ENCODE measurements at regions not wholly inside any gene's neighbourhood (a gene's known extent, or its start where the extent isn't known, plus 50 kb on each side); places are given as distances from the start of the nearest gene placed in this dataset.

DNA sequence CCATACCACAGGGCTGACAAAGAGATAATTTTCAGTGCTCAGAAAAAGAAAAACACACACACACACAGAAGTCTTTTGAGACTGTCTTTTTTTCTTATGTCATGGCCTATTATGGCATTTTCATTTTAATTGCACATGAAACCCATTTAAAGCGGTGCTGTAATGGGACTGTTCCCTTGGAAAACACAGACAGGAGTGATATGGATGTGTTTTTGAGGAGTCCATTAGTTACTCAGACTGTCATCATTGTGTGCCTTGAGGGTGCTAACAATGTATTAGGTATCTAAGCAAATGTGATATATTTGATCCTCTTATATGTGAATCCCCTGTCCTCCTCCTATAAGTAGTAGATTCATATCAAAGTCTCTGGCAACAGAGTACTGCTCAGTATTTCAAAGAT, 642.0 kb upstream of the WWC1 start:
- no peak for DNase-seq (ENCODE audit: low read depth)

DNA sequence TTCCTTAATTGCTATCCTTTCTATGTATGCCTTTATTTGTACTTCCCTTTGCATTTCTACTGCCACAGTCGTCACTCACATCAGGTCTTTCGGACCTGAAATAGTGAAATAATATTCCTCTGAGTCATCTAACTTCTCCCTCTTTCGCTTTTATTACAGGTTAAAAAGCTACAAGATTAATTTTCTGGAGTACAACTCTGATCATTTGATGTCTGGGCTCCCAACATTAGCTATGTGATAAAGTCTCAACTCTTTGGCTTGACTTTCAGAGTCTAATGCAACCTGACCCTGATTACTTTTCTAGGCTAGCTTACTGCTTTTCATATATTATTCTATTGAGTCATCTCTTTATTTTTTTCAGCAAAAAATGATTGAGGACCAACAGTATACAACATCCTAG, 638.8 kb upstream of the WWC1 start:
- DNase-seq (ENCODE audit: low read depth): no peak

DNA sequence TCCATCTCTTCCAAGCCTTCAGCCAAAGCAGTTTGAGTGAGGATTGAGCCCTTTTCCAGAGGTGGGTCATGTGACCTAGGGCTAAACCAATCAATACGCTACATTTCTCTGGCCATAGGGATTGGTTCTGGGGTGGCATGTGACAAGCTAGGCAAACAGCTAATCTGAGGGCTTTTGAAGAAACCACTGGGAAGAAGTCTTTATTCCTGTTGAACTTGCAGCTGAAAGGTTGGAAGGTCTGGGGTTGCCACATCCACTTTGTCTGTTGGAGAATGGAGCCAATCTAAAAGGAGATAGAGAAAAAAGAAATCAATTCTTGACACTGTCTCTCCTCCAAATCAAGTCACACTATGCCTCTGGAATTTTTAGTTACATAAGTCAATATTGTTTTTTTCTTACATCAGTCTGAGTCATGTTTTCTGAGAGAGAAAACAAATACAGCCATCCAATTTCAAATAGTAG, 637.8 kb upstream of the WWC1 start:
- DNase-seq (ENCODE audit: low read depth): no peak

DNA sequence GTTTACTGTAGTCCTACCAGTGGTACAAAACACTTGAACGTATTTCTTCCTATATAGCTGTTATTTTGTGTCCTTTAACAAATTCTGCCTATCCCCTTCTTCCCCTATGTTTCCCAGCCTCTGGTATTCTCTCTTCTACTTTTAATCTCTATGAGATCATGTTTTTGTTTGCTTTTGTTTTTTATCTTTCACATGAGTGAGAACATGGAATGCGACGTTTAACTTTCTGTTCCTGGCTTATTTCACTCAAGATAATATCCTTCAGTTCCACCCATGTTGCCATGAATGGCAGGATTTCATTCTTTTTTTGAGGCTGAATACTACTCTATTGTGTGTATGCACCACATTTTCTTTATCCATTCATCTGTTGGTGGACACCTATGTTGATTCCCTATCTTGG, 634.4 kb upstream of the WWC1 start:
- no peak for DNase-seq (ENCODE audit: low read depth)

DNA sequence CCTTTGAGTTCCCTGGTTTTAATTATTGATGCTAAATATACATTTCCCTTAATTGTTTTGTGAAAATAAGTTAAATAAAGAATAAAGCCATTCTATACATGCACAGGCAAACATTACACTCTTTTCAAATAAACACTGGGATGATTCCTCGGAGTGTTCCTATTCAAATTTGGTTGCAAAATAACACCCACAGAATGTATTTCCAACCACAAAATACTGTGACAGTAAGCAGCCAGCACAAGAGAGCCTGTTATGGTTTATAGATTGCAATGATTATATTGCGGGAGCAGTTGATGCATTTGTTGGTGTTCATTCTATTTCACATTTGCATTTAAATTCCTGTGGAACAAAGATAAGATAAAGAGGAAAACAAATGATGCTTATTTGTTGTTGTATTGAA, 632.6 kb upstream of the WWC1 start:
- no peak for DNase-seq (ENCODE audit: low read depth)

DNA sequence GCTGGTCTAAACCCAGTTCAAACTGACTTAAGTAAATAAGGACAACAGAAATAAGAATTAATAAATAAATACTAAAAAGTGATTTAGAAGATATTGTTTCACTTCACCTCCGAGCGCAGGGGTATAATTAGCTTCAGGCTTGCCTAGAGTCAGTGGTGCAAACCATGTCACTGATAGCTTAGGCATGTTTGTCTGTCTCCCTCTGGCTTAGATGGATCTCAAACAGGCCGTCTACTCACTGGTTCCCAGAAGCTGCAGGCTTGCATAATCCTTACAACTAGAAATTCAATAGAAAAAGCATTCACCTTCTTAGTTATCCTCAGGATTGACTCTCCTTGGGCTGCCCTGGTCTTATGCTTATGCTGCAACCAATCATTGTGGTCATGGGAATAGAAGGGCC, 629.8 kb upstream of the WWC1 start:
- DNase-seq (ENCODE audit: low read depth): no peak

DNA sequence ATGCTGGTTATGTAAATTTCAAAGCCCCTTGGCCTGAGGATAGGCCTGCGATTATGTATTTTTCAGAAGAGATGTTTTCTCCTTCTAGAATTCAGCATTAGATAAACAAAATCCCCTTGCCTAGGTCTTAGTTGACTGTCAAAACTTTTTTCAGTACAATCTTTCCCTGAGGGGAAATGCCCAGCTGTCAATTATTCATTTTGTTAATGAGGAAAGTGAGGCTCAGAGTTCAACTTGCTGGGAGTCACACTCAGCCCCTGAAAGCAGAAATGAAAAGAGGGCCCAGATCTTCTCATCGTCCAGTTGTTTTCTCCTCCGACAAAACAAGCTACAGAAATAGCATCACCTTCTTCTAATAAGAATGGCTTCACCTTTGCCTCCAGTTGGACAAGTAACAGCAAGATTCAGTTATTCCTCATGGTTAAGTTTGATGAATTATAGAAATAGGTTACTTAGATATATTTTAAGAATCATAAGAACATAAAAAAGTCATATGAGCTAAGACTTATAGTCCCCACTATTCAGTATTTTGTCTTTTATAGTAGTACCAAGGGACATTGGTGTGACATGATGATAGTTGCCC, 627.1 kb upstream of the WWC1 start:
- no peak for DNase-seq (ENCODE audit: low read depth)

DNA sequence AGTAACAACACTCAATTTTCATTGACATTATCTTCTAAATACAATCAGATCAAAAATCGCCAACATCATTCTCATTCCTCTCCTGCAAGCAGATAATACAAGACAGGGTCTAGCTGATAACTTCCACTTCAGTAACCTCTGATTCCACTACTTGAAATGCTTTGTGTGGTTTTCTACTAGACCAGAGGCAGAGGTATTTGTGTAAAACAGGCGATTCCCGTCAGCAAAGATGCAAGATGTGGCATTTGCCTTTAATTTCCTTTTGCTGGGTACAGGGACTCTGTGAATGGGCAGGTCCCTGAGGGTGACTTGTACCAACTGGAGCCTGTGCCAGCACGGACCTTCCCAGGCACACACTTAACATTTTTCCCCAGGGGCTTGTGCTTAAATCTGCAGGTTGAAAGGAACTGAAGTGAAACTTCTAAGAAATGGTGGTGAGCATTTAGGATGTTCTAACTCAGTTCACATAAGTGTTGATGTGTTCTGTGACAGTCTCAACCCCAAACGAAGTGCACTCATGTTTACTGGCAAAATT, 625.5 kb upstream of the WWC1 start:
- no peak for DNase-seq (ENCODE audit: low read depth)

DNA sequence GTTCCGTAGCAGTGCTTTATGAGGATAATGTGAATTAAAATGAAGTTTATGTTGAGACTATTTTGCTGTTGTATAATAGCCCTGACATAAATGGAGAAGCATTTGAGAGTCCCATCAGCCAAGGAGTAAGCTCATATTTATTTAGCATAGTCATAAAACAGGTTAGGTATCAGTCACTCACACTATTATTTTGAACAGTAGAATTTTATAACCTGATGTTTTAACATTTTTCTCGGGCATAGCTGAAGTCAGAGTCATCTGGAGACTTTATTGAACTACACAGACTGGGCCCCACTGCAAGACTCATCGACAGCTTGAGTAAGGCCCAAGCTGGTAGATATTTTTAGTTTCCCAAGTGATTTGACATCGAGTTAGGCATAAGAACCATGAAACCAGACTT, 620.3 kb upstream of the WWC1 start:
- DNase-seq (ENCODE audit: low read depth): peak; percentile 52

DNA sequence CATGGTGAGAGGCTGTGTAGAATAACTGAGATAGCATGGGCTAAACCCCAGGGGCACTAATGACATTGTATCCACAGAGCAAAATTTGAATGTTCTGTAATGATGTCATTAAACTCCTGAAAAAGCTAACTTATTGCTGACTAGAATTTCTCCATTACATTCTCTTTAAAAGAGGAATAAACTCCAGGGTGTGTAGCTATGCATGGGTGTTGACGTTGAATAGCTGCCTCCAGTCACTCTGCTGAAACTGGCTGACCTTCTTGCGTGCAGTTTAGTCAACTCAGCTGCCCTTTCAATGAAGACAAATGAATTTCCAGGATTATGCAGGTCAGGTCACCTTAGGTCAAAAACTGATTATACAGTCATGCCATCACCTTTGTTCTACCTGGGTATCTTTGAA, 617.5 kb upstream of the WWC1 start:
- no peak for DNase-seq (ENCODE audit: low read depth)

DNA sequence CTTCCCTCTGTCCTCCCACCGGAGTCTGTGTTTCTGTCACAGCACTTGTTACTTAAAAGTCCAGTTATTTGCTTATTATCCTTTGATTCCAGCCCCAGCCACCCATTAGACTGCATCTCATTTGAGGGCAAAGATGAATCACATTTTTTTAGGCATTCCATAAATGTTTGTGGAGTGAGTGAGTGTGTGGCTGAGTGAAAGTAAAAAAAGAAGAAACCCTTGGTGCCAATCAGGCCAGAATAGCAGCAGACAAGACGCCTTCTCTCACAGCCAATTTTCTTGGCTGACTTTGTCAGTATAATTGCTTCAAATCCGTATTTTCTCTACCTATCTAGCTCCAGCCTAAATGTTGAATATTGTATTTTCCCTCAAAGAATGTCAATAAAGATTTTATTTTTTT, 613.0 kb upstream of the WWC1 start:
- no peak for DNase-seq (ENCODE audit: low read depth)

DNA sequence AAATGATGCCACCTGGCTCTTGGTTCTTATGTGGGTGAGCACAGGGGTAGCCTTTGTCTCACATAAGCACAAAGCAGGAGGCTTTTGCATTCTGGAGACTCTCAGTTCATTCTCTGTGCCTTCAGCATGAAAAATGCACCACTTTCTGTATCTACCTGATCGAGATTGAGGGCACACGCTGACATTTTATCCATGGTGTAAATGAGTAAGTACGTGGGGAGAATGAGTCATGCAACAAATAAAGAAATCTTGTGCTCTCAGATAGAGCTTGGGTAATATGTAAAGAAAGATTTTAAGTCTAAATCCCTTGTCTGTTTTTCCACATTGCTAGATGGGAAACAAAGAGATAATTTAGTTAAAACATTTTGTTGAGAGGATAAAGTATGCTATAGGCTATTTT, 607.2 kb upstream of the WWC1 start:
- no peak for DNase-seq (ENCODE audit: low read depth)

DNA sequence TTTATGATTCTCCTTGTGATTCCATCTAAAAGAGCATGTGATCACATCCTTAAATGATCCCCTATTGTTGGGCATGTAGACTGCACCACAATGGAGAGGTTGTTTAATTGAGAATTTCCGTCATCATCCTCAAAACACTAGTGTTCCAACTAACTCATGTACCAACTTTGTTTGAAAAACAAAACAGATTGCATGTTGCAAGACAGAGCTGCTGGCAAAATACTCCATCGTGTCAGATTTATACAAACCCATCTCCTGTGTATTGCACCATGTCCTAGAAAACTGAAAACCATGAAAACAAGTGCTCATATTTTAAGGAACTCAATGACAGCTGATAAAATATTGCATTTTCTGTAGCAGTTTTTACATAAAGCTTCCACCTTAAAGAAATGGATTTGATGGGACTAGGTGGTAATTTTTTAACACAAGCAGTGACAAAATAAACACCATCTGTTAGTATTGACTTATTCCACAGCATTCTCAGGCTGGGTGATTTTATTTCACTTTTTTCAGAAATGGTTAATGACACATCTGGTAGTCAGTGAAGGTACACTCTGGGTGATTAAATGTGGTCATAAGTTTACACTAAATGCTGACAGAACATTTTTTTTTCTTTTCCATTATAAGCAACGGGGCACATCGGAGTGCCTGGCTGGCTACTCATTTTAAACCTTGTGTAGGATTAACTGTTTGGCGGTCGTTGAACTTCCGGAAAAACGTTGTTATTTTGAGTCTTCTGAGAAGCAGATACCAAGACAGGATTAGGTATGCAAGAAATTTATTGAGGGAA, 602.9 kb upstream of the WWC1 start:
- peak; percentile 55 for DNase-seq (ENCODE audit: low read depth)

DNA sequence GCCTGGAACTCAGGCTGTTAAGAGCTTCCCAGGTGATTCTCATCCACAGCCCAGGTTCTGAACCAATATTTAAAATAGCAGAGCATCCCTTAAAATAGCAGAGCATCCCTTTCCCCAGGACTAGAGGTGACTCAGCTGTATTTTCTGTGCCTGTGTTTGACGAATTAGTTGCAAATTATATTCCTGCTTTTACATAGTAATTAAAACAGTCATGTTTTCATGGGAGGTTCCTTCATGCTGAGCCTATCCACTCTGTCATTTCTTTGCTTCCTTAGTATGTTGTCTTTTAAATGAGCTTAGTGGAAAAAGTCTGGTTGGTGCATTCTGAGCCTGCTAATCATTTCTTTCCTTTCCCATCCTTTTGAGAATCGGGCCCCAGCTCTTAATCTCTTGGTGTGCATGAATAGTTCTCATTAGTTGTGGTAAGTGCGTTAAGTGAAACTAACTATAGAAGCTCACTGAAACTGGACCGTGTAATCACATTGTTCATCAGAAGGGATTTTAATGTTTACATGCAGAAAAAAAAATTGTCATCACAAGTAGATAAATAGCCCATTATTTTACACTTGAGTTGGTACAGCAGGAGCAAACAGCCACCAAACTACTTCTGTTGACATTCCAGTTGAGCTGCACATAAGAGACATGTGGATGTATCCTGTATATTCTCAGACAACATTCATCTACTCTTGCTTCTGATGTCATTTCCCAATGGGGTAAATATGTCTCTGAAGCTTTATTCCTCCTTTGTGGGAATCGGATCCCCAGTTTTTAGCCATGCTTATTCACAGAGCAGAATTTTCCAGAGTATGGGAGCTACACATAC, 596.9 kb upstream of the WWC1 start:
- no peak for DNase-seq (ENCODE audit: low read depth)

DNA sequence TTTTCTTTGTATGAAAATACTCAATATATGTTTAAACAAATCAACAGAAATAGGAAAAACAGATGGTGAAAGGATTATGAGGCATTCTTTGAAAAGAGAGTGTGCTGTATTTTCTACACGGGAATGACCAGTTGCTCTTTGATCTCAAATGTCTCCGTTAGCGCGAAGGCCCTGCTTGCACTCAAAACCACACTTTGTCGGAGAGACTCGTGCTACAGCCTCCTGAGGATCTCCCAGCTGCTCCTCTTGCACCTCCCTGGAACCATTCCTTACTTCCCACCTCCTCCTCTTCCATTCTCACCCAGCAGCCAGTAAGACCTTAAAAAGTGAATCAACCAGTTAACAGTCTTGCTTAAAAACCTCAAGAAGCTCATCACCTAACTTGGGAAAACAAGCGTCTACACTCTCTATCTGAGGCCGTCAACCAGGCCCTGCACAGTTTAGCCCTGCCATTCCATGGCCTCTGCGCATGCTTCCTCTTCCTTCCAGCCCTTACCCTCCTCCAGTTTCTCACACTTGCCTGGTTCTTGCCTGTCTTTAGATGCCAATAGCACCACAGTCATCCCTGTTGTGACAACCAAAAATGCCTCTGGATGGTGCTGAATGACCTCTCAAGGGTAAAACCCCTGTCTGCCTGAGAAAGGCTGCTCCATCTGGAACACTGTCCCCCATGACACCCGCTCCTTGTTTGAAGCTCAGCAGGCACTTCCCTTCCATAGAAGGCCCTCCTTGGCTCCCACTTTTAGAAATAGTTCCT, 594.7 kb upstream of the WWC1 start:
- DNase-seq (ENCODE audit: low read depth): no peak

DNA sequence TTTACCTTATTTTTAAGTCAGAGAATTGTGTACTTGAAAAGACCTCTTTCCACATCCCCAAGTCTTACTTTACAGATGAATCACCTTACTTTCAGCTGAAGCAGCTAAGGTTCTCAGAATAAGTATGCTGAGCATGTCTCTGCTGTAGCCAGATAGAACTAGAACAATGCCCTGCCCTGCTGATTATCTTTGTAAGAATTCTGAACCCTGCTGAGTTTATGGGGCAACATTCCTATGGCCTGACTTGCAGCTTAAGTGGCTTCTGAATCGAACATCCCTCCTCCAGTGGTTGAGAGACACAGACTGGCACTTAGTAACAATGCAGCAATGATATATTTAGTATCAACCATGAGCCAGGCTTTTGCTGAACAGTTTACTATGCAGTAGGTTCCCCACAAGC, 592.0 kb upstream of the WWC1 start:
- peak; percentile 97 for DNase-seq (ENCODE audit: low read depth)

DNA sequence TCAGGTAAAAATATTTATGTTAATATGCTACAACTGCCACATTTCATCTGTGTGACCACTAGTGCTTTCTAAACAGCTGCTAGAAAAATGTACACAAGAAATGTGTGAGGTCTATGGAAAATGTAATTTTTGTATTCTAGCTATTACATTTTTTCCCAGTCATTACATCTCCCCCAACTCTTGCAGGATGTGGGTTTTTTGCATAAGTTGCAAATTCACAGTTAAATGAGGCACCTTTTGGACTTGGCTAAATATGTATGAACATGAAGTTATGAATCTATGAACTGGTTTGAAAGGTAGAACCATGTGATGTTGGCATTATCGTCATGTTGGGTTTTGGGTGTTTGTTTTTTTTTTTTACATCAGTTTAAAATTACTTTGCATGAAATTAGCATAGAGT, 590.4 kb upstream of the WWC1 start:
- DNase-seq (ENCODE audit: low read depth): no peak

DNA sequence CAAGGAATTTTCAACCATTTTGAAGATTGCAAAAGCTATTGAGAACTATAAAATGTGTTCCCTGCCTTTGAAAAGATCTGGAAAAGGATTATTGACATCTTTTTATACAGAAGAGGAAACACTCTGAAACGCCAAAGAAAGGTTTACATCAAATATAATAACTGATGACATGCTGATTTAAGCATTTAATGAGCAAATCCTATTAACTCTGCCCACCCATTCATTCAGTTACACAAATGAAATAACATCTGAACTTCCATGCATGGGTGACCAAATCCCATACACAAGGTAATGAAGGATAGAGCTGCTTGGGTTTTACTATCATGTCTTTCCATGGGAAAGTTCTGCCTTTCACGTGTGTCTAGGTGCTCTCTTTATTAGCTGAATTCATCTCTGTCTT, 589.4 kb upstream of the WWC1 start:
- DNase-seq (ENCODE audit: low read depth): no peak

DNA sequence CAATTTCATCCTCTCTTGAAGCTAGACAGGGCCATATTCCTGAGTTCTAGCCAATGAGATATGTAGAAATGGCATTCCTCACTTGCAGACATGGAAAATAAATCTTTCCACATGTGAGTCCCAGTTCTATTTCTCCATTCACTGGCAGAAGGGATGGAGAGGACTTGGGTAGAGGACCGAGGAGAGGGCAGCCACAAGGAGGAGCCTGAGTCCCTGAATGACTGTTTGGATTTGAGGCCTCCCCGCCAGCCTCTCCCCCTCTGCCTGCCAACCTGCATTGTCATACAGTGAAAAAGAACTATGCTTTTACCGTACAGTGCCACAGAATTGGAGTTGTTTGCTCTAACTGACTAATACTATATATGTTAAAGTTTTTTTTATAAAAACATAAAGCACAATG, 583.0 kb upstream of the WWC1 start:
- DNase-seq (ENCODE audit: low read depth): no peak

DNA sequence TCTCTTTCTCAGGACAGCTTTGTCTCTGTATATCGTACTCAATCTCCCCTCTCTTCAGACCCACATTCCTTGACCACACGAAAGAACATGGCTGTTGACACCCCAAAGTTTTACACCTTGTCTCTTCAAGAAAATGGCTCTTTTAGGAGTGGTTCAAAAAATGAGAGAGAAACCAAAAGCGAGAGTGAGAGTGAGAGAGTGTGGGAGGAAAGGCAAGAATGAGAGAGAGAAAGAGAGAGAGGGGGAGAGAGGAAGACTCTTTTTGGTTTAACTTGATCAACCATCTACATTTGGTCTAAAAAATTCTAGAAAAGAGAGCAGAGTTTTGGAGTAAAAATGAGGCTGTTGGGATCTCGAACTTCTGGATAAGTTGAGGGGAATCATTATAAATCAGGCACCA, 581.8 kb upstream of the WWC1 start:
- DNase-seq (ENCODE audit: low read depth): no peak

DNA sequence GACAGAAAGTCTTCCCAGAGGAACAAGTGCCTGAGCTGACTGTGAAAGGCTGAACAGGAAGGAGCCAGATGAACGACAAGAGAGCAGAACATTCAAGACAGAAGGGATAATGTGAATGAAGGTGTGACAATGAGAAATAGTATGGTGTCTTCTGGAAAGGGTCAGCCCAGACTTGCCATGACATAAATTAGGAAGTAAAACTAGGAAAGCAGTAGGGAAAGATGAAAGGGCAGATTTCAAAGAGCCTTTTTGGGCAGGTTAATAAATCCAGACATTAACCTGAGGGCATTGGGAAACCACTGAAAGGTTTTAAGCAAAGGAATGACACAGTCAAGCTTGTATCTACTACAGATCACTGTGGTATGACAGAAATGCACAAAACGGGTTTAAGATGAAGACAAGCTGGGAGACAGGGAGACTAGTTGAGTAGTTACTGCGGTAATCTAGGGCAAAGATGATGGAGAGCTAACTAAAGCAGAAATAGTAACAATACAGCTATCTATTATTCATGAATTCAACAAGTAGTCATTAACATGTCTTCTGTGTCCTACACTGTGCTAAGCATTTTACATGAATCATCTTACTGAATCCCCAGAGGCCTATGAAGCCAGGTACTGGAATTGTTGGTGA, 580.9 kb upstream of the WWC1 start:
- no peak for DNase-seq (ENCODE audit: low read depth)

Data from GM04504 (cell line).